ENCODE measurements at regions not wholly inside any gene's neighbourhood (a gene's known extent, or its start where the extent isn't known, plus 50 kb on each side); places are given as distances from the start of the nearest gene placed in this dataset.

DNA sequence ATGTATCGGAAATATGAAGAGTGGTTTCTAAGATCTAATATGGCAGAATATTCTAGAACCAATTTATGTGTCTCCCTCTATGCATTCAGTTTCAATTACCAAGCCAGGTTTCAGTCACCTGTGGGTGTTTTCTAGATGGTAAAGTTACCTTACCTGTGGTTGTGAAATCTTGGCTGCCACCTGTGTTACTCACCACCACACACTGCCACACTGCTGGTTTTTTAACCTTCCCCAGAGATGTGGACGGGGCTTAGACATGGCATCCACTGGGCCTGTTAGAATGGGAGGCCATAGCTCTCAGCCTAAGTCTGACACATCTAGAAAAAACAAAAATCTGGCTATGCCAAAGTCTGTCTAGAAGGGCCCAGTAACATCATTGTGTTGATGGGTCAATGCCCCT is 896.5 kb upstream of the PABPC4L start:
- TF ChIP-seq, protein P1, sequence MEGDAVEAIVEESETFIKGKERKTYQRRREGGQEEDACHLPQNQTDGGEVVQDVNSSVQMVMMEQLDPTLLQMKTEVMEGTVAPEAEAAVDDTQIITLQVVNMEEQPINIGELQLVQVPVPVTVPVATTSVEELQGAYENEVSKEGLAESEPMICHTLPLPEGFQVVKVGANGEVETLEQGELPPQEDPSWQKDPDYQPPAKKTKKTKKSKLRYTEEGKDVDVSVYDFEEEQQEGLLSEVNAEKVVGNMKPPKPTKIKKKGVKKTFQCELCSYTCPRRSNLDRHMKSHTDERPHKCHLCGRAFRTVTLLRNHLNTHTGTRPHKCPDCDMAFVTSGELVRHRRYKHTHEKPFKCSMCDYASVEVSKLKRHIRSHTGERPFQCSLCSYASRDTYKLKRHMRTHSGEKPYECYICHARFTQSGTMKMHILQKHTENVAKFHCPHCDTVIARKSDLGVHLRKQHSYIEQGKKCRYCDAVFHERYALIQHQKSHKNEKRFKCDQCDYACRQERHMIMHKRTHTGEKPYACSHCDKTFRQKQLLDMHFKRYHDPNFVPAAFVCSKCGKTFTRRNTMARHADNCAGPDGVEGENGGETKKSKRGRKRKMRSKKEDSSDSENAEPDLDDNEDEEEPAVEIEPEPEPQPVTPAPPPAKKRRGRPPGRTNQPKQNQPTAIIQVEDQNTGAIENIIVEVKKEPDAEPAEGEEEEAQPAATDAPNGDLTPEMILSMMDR (IDR thresholded peaks at IDR 0.05): no peak
- TF ChIP-seq POLR2A (IDR thresholded peaks at IDR 0.05): no peak
